K562 (cell line): ENCODE measurements at regions not wholly inside any gene's neighbourhood (a gene's known extent, or its start where the extent isn't known, plus 50 kb on each side); places are given as distances from the start of the nearest gene placed in this dataset.

Experiments
- ATF6 ChIP-seq: sonication (generic); formaldehyde crosslinking; IDR thresholded peaks from 2 replicates; pipeline ENCODE4 v1.4.0; 2020; ENCODE audit warnings: mild to moderate bottlenecking, missing genetic modification reagents
- CBX2 ChIP-seq: fragments of 200-600 bp; sonication (generic); IDR thresholded peaks from one replicate; pipeline ENCODE4 v1.6.1; 2012; ENCODE audit warnings: mild to moderate bottlenecking, low read length, inconsistent platforms; ENCODE audit not compliant: insufficient read depth, poor library complexity, severe bottlenecking
- CTCF ChIP-seq, 3 experiments: IDR thresholded peaks in 2 of 3; conservative IDR thresholded peaks in 1 of 3; 2 replicates each; pipeline ENCODE4 v1.5.1; 2011 to 2012; ENCODE audit warnings: low read length in 3 of 3, mild to moderate bottlenecking in 3 of 3, control low read depth in 2 of 3, improper control_type of control experiment in 1 of 3, inconsistent platforms in 1 of 3, low read depth in 1 of 3, mixed read lengths in 1 of 3, moderate library complexity in 1 of 3; ENCODE audit not compliant: insufficient read depth in 2 of 3
- L3MBTL2 ChIP-seq: fragments of 450-650 bp; IDR thresholded peaks from 2 replicates; pipeline ENCODE4 v1.6.1; 2016; ENCODE audit warnings: mild to moderate bottlenecking, moderate library complexity
- RAD21 ChIP-seq, 2 experiments: fragments of 250-450 bp in 1 of 2; fragments of 450-650 bp in 1 of 2; sonication (Bioruptor Pico) in 1 of 2; formaldehyde crosslinking in 1 of 2; IDR thresholded peaks in 1 of 2; conservative IDR thresholded peaks in 1 of 2; 2 replicates each; pipeline versions ENCODE4 v1.4.0 to v1.8.0; 2020 to 2022; ENCODE audit warnings: mild to moderate bottlenecking in 2 of 2, moderate library complexity in 1 of 2
- ZMIZ1 ChIP-seq, 2 experiments: fragments of 150-350 bp in 1 of 2; IDR thresholded peaks; 2 replicates each; pipeline ENCODE4 v1.6.1; 2012 to 2016; ENCODE audit warnings: low read depth in 2 of 2, low read length in 2 of 2, mild to moderate bottlenecking in 1 of 2, moderate library complexity in 1 of 2

GRCh38 chr1:244252211-244252610 is 199.5 kb downstream of the ADSS2 start:
- TF ChIP-seq ZMIZ1 (IDR thresholded peaks at IDR 0.05; ENCODE audit: low read depth in 2 of 2, low read length in 2 of 2) (no peak), L3MBTL2 (no peak), ATF6 (CRISPR knock-in tag) (no peak), CBX2 (no peak), CTCF (IDR thresholded peaks at IDR 0.05 in 2 of 3, conservative IDR thresholded peaks at IDR 0.05 in 1 of 3; ENCODE audit: insufficient read depth in 2 of 3, low read depth in 1 of 3, low read length in 3 of 3) (no peak), RAD21 (CRISPR knock-in tag; conservative IDR thresholded peaks at IDR 0.05 in 1 of 2, IDR thresholded peaks at IDR 0.05 in 1 of 2) (no peak)
